Fibroblast of mammary gland (primary cell): ENCODE measurements at regions not wholly inside any gene's neighbourhood (a gene's known extent, or its start where the extent isn't known, plus 50 kb on each side); places are given as distances from the start of the nearest gene placed in this dataset.

ENCODE experiments used
- DNase-seq: peaks from one replicate; pipeline ENCODE4 v3.0.0-alpha.2; 2010; ENCODE audit warnings: low read depth
- H3K4me3 ChIP-seq: 2 replicates; pipeline ENCODE4 v1.5.1; 2011; ENCODE audit warnings: low read depth, mild to moderate bottlenecking, low read length, moderate library complexity; ENCODE audit not compliant: control insufficient read depth
- CTCF ChIP-seq: conservative IDR thresholded peaks from 2 replicates; pipeline ENCODE4 v1.5.1; 2011; ENCODE audit warnings: low read depth, low read length, inconsistent platforms; ENCODE audit not compliant: control insufficient read depth, insufficient read depth

- no peak overlapping the region for H3K4me3 ChIP-seq
- no peak for DNase-seq
- no peak for TF ChIP-seq CTCF
Measured at GRCh38 chr2:2876331-2877221, 501.0 kb downstream of the EIPR1 start.

- no peak for TF ChIP-seq CTCF
- H3K4me3 ChIP-seq, result no peak overlapping the region
- DNase-seq, result no peak
Measured at GRCh38 chr2:2875831-2876230, 501.8 kb downstream of the EIPR1 start.

- no peak for TF ChIP-seq CTCF
- H3K4me3 ChIP-seq, result no peak overlapping the region
Measured at GRCh38 chr2:2875296-2875695, 502.3 kb downstream of the EIPR1 start.

GRCh38 chr2:2874805-2875204, 502.8 kb downstream of the EIPR1 start:
- no peak overlapping the region for H3K4me3 ChIP-seq
- DNase-seq, result no peak
- TF ChIP-seq CTCF, result no peak

More at GRCh38 chr2:2875296-2875695, 502.3 kb downstream of the EIPR1 start:
- DNase-seq, result no peak

- no peak for DNase-seq
- no peak for TF ChIP-seq CTCF
- no peak overlapping the region for H3K4me3 ChIP-seq
Measured at GRCh38 chr2:2874341-2874740, 503.3 kb downstream of the EIPR1 start.

- H3K4me3 ChIP-seq, result no peak overlapping the region
- DNase-seq, result no peak
- TF ChIP-seq CTCF, result no peak
Measured at GRCh38 chr2:2873450-2873811, 504.2 kb downstream of the EIPR1 start.
